GM18499 (cell line): ENCODE measurements at regions not wholly inside any gene's neighbourhood (a gene's known extent, or its start where the extent isn't known, plus 50 kb on each side); places are given as distances from the start of the nearest gene placed in this dataset.

Source experiments
- ATAC-seq: cut with Tn5 transposase; IDR thresholded peaks from one replicate; pipeline ENCODE4 v1.9.1; 2021; ENCODE audit warnings: moderate number of reproducible peaks; ENCODE audit not compliant: insufficient read depth, unreplicated experiment

DNA sequence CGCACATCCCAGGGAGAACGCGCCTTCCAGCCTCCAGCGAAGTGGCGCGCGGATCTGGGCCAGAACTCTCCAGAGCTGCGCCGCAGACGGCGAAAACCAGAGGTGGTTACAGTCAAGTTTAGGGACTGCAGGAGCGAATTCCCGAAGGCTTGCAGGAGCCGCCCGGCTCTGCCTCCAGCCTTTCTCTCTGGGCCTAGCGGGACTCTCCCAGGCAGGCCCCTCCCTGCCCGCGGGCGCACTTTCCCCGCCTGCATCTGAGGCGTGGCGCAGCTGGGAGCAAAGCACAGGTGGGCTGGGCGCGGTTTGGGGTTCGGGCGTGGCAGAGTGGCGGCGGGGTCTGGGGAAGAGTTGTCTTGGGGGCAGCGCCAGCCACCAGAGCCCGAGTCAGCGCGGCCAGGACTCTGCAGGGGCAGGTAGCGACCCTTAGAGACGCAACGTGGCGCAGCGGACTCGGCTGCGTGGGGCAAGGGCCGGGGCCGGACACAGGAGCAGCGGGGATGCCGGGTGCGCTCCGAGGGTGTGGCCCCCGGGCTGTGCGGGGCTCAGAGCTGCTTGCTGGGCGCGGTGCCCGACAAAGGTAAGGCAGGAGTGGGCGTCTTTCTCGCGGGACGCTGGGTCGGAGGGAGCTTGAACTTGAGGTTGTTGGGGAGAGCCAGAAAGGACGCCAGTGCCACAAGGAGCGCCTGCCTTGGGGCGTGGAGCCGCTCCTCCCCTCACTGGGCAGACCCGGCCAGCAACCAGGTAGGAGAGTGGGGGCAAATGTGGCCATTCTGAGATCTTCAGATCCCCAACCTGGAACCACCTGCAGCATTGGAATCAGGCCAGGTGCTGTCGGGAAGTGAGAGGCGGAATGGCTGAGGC, 1126.0 kb downstream of the AACS start:
- no peak for ATAC-seq

DNA sequence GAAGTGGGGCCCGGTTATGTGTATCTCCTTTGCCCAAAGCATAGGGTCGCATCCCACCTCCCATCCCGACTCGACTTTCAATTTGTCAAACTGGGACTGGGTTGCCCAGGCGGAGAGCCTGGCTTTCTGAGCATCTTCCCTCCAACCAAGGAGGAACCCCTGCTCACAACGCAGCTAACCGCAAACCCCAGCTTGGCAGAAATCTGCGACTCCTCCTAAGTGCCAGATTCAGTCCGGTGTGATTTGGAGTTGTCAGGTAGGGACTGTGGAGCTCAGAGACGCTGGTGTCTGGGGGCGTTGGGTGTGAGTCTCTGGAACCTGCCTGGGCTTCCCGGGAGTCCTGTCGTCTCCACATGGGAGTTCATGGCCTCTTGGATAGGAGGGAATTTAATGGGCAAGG, 1126.7 kb downstream of the AACS start:
- no peak for ATAC-seq

DNA sequence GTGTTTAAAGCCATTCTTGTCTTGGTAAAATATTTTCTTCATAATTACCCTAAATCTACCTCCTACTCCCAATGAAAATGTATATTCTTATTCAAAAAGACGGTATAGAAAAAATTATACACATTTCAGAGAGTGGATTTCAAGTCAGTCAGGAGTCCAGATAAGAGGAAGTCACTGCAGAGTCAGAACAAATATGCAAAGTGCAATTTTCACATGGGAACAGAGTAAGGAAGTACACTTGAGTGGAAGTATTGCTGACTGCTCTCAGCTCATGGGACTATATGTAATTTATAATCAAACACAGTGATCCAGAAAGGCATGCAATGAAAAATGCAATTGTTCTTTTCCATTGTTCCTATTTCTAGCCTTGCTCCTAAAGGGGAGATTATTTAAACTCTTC, 1128.0 kb downstream of the AACS start:
- ATAC-seq = no peak

DNA sequence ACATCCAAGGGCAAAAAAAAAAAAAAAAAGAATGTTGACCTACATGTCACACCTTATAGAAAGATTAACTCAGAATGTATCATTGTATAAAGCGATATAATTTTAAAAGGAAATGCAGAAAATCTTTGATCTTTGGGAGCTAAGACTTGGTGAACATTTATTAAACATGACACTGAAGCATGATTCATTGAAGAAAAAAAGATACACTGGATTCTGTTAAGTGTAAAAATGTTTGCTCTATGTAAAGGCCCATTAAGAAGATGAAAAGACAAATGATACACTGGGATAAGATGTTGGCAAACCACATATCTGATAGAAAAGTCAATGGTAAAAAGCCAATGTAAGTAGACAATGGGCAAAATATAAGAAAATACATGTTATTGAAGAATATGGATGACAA, 1131.0 kb downstream of the AACS start:
- ATAC-seq = no peak

DNA sequence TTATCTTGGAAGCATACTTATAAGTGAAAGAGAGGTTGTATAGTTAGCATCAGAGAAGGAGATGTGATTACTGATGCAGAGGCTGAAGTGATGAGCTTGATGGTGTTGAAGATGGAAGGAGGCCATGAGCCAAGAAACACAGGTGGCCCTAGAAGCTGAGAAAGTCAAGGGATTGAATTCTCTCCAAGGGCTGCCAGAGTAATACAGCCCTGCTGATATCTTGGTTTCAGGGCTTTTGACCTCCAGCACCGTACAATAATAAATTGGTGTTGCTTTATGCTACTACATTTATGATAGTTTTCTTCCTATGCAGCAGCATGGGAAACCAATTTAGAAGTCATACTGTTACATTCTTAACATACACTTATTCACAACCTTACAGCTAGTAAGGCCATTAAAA, 1133.3 kb downstream of the AACS start:
- ATAC-seq = no peak

DNA sequence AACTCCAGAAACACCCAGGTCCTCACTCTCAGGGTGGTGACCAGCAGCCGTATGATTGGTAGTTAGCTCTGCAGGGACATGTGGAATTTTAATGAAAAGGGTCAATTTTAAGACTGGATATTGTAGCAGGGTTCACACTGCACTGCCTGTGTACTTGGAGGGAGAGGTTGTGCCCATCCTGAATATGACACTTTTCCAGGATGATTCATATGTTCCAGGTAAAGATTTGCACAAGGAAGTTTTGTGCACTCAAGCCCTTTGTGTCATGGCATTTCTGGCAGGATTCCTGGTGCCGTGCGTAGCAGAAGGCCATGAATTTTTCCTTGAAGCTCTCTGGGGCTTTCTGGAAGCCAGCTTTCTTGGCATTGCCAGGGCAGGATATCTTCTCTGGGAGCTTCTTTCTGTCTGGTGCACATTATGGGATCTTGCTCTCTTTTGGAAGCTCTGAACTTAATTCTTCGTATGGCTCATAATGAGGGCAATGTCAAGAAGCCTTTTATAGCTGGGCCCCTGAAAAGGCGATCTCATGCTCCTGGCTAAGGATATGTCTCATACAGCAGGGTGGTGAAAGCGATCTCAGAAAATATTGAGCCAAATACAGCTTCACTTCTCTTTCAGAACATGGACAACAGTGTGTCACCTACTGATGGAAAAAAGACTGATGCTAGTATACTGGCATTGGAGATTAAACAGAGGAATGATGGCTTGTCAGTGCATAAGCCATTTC, 1133.9 kb downstream of the AACS start:
- ATAC-seq = no peak

DNA sequence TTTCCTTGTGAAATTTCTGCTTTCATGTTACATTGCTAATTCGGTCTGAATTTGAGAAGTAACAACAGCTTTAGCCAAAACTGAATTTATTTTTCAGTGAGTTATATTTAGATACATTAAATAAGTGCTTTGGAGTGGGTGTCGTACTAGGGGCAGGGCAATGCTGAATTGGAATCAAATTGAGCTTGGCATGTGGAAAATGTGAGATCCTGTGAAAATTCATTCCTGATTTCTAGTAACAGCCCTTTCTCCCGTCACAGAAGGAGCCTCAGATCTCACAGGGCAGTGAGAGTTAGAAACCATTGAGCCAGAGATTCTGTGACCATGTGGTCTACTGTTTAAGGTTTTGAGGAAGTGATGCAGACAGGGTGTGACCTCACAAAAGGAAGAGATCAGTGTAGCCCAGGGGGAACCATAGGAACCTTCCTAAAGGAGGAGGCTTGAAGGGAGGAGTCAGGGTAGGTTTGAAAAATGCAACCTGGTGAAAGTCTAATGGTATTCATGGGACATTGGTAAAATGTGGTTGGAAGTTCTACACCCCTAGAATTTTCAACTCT, 1136.8 kb downstream of the AACS start:
- no peak for ATAC-seq

DNA sequence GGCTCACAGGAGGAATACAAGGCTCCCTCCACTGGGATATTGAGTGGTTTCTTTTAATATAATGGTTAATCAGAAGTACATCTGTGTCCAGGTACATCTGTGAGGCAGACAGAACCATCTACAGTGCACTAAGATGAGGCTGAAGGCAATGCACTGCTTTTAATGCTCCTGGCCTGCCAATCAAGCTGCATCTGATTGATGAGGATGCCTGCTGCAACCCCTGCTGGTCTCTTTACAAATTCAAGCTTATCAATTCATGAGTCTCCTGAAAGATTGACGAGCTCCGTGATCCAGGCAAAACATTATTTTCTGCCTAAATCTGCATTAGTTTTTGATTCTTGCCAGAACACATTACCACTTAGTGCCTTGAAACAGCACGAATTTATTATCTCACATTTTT, 1139.1 kb downstream of the AACS start:
- no peak for ATAC-seq

DNA sequence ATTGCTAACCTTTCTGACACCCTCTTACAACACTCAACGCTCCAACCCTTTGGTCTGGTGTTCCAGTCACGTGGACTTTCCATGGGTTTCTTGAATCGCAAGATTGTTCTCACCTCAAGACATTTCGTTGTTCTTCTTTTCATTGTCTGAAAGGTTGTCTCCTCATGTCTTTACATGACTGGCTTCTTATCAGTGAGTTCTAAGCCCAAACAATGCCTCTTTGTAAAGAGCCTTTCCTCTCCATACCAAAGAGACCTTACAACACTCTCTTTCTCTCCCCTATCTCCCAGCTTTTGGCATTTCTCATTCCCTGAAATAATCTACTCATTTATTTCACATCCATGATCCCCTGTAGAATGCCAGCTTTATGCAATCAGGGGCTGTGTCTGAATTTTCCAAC, 1144.8 kb downstream of the AACS start:
- no peak for ATAC-seq

DNA sequence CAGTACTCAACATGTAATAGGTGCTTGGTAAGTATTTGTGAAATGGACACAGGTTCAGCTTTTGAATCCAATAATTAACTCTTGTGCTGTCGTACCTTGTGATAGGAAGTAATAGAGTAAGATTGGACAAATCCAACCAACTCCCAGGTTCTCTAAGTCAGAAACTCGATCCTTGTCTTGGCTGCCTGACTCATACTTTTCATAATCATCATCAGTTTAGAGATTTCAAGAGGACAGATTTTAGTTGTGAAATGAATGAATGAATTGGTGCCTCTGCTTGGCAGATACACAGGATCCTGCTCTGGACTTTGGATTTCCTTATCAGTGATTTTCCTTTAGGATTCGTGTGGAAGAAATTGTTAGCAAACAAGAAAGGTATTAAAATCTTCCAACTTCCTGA, 1145.2 kb downstream of the AACS start:
- no peak for ATAC-seq

DNA sequence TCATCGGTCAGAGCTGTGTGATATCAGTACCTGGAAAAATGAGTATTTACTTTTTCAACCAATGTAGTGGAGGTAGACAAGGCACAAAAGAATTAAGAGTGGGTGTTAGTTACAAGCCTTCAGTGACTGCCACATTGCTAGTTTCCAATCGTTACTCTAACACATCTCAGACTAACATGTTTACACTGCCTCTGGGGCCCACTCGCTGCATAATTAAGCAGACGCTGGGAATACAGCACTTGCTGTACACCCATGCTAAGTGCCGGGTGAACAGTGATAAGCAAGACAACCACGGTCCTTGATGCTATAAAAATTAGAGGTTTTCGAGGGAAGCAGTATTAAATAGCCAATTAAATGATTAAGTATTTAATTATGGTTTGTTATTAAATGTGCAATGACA, 1147.6 kb downstream of the AACS start:
- ATAC-seq = no peak

DNA sequence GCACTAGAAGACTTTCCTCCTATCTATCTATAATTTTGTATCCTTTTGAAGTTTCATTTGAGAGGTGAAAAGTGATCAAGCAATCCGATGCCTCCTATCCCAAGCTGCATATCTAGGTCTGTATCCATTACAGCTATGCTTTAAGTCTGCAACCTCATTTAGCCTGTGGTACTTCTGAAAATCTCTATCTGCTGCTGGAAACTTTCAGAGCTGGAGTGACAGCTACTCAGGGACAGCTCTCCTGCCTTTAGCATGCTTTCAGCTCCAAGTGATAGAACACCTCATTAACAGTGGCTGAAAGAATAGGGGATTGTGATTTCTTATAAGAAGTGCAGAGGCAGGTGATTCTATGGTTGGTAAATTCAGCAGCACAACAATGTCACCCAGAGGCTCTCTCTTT, 1153.5 kb downstream of the AACS start:
- ATAC-seq = no peak

DNA sequence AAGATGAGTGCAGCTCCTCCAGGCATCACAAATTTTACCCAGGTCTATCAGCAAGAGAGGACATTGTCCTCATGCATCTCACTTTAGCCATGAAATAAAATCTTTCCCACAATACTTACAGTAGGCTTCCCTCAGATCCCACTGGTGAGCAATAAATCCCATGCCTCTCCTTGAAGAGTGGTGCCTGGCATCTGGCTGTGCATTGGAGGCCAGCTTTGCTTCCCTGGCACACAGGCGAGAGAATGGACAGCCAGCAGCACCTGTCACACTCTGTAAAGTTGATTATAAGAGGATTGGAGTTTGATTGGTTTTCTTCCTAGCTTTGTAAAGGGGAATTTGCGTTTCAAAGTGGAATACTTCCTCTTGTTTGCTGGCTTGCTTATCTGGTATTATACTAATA, 1153.9 kb downstream of the AACS start:
- no peak for ATAC-seq

DNA sequence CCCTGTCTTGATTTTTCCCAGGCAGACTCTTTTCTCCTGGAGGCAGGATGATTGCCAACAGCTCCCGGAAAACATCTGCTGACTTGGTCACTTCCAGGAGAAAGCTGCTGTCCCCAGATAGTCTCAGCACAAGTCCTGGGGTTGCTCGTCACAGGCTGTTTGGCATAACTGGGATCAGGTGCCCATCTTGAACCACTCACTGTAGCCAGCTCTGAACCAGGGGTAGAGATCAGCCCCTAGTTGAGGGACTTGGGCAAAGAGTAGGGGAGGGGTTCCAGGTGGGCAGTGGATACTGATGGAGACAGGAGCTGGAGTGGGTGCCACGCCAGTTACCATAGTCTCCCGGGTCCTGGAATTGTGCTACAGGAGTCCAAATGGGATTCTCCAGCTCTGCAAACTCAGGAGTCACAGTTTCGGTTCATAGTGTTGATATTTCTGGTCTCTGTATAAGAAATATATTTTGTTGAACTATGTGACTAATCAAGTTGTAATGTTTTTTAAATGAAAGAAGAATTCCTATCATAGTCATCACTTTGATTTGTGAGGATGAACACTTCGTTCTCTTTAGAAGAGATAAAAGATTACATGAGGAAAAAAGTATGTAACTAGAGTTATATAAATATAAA, 1154.5 kb downstream of the AACS start:
- ATAC-seq = no peak

DNA sequence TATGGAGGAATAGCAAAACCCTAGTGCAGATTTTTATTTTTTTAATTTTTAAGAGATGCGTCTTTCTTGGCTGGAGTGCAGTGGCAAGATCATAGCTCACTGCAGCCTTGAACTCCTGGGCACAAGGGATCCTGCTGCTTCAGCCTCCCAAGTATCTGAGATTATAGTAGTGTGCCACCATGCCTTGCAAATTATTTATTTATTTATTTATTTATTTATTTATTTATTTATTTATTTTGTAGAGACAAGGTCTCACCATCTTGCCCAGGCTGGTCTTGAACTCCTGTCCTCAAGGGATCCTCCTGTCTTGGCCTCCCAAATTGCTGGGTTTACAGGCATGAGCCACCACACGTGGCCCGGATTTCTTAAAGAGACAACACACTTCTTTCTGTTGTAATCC, 1158.8 kb downstream of the AACS start:
- ATAC-seq = no peak

DNA sequence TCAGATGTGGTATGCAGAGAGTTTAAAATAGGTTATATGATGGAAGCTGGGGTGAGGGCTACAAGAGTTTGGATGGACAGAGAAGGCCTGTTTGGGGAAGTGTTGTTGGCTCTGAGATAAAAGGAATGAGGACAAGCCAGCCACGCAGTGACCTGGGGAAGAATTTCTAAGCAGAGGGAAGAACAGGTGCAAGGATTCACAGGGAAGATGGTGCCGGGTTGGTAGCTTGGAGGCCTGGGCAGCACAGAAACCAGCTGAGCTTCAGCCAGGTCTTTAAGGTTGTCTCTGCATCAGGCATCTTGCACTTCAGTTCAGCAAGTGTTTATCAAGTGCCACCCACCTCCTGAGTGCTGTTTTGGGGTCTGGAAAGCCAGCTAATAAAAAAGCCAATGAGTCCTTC, 1163.7 kb downstream of the AACS start:
- no peak for ATAC-seq

DNA sequence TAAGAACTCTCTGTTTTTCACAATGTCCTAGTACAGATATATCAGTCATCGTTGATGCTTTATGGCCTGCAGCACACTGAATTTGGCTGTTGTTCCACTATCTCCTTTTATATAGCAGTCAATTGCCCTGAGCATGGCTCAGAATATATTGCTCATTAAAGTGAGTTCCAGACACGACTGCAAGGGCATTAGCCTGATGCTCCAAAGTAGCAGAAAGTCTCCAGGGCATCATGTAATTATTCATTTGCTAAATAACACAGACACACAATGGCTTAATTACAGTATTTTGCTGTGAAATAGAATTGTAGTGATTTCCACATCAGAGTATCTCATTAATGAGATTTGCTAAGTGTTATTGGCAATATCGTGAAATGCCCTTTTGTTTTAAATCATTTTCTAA, 1167.5 kb downstream of the AACS start:
- no peak for ATAC-seq

DNA sequence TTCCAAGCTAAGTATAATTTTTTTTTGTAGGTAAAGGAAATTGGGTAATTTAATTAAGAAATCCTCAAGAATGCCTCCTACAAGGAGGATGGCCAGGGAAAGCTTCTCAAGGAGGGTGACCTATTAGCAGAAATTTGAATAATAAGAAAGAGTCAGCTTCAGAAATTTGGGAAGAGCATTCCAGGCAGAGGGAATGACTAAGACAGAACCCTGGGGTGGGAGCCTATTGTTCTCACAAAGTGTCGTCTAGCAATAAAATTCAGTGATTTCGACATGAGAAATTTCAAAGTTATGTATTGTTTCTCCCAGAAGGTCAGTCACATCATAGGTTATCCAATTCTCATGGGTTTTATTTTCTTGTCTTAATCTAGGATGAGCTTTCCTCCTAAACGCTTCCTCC, 1168.4 kb downstream of the AACS start:
- no peak for ATAC-seq

DNA sequence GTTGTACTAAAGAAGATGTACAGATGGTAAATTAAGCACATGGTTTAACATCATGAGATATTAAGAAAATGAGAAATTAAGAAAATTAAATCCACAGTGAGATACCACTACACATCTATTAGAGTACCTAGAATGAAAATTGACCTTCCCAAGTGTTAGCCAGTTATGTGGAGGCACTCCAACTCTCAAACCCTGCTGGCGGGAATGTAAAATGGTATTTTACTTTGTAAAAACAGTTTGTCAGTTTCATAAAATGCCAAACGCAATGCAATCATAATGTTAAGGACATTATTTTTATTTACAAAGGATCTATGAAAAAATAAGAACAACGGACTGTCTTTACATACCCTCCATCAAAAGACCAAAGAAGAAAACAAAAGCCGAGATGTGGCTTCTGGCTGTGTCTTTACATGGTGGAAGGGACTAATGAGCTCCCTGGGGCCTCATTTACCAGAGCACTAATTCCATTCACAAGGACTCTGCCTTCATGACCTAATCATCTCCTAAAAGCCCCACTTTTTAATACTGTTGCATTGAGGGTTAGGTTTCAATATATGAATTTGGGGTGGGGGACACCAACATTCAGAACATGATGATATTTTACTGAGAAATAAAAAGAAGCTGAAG, 1178.7 kb downstream of the AACS start:
- no peak for ATAC-seq

DNA sequence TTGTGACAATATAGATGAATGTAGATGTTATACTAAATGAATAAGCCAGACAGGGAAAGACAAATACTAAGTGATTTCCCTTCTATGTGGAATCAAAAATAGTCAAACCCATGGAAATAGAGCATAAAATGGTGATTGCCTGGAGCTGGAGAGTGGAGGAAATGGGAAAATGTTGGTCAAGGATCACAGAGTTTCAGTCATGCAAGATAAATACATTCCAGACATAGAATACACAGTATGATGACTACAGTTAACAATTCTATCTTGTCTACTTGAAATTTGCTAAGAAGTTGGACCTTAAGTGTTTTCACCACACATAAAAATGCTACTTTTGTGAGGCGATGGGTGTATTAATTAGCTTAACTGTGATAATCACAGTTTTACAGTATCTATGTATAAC, 1182.7 kb downstream of the AACS start:
- no peak for ATAC-seq
